ENCODE measurements at regions not wholly inside any gene's neighbourhood (a gene's known extent, or its start where the extent isn't known, plus 50 kb on each side); places are given as distances from the start of the nearest gene placed in this dataset.
"Not testable (repeated sequence)": the region's sequence is repeated elsewhere in the genome, so short reads cannot be mapped to it uniquely, and the experiment has no call there.

- DNase-seq (ENCODE audit: low read depth in 1 of 2, low spot score in 1 of 2), result no peak
These were observed 414.7 kb upstream of the GHITM start for GRCh38 chr10:83724471-83725241.

DNA sequence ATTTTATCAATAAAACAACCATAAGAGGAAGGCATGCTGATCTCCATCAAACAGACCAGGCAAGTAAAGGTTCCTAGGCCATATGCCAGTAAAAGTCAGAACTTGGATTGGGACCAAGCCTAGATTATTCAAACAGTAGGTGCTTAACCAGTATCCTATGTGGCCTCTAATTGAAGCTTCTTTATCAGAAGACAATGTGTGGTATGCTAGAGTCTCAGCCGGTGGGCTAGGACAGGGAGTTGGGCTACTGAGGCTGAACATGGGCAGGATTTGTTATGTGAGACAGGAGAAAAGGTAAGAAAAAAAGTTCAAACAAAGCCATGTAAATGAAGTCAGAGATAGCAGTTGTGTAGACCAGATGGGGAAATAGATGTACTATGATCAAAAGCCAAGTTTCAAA lies 413.7 kb upstream of the GHITM start:
- no peak for DNase-seq (ENCODE audit: low read depth in 1 of 2, low spot score in 1 of 2)

DNA sequence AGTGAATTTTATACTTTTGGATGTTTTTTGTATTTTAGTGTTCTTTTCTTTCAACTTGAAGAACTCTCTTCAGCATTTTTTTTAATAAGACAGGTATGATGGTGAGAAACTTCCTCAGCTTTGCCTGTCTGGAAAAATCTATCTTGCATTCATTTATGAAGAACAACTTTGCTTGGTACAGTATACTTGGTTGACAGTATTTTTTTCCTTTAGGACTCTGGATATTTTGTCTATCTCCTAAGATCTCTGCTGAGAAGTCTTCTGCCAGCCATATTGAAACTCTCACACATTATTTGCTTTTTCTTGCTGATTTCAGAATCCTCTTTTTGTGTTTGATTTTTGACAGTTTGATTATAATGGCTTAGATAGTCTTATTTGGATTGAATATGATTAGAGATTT lies 405.0 kb upstream of the GHITM start:
- no peak for DNase-seq (ENCODE audit: low read depth in 1 of 2, low spot score in 1 of 2)

DNA sequence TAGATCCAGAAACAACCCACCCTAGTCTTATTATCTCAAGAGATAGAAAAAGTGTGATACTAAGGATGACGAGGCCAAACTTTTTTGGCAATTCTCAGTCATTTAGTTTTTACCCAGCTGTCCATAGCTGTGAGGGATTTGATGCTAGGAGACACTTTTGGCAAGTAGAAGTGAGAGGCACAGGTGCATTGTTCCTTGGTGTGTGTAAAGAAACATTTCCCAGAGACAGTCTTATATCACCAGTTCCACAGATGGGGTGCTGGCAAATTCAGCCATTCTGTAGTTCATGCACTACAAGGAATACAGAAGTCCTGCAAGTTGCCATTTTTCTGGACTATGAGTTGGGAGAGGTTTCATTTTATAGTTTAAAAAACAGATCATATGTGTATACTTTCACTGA lies 403.3 kb upstream of the GHITM start:
- no peak for DNase-seq (ENCODE audit: low read depth in 1 of 2, low spot score in 1 of 2)

DNA sequence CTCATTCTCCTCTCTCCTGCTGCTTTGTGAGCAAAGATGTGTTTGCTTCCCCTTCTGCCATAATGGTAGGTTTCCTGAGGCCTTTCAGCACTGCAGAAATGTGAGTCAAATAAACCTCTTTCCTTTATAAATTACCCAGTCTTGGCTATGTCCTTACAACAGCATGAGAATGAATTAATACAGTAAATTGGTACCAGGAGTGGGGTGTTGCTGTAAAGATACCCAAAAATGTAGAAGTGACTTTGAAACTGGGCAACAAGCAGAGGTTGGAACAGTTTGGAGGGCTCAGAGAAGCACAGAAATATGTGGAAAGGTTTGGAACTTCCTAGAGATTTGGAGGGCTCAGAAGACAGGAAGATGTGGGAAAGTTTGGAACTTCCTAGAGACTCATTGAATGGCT lies 388.7 kb upstream of the GHITM start:
- no peak for DNase-seq (ENCODE audit: low read depth in 1 of 2, low spot score in 1 of 2)

GRCh38 chr10:83753490-83753889 lies 385.8 kb upstream of the GHITM start:
- no peak for DNase-seq (ENCODE audit: low read depth in 1 of 2, low spot score in 1 of 2)

DNA sequence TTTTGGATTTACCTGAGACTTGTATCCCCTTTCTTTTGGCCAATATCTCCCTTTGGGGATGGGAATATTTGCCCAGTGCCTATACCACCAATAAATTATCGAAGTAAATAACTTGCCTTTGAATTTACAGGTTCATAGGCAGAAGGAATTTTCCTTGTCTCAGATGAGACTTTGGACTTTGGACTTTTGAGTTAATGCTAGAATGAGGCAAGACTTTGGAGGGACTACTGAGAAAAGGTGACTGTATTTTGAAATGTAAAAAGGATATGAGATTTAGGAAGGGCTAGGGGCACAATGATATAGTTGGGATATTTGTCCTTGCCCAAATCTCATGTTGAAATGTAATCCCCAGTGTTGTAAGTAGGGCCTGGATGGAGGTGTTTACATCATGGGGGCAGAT lies 384.5 kb upstream of the GHITM start:
- no peak for DNase-seq (ENCODE audit: low read depth in 1 of 2, low spot score in 1 of 2)

- no peak for DNase-seq (ENCODE audit: low read depth in 1 of 2, low spot score in 1 of 2)
These were observed 379.2 kb upstream of the GHITM start for GRCh38 chr10:83760142-83760541.

DNA sequence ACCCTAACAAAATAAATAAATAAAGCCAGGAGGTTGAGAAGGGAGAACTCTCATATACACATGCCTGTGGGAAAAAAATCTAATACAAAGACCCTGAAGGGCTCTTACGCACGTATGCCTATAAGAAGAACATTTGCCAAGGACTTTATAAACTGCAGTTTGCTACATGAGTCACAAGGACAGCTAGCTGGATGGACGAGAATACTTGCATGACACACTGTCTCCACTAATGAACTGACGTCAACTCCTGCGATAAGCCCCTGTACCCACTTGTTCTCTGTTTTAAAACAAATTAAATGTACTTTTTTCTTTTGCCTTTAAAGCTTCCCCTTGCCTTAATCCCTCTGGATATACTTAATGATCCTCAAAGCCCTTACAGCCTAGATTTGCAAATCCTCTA lies 374.6 kb upstream of the GHITM start:
- no peak for DNase-seq (ENCODE audit: low read depth in 1 of 2, low spot score in 1 of 2)

DNA sequence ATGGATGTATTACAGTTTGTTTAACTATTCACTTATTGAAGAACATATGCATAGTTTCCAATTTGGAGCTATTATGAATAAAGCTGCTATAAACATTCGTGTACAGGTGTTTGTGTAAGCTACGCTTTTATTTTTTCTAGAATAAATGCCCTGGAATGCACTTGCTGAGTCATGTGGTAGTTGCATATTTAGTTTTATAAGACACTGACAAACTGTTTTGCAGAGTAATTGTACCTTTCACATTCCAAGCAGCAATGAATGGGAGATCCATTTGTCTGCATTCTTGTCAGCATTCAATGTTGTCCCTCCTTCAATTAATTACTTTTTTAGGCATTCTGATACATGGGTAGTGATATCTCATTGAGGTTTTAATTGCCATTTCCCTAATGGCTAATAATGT lies 373.6 kb upstream of the GHITM start:
- DNase-seq (ENCODE audit: low read depth in 1 of 2, low spot score in 1 of 2), result no peak

DNA sequence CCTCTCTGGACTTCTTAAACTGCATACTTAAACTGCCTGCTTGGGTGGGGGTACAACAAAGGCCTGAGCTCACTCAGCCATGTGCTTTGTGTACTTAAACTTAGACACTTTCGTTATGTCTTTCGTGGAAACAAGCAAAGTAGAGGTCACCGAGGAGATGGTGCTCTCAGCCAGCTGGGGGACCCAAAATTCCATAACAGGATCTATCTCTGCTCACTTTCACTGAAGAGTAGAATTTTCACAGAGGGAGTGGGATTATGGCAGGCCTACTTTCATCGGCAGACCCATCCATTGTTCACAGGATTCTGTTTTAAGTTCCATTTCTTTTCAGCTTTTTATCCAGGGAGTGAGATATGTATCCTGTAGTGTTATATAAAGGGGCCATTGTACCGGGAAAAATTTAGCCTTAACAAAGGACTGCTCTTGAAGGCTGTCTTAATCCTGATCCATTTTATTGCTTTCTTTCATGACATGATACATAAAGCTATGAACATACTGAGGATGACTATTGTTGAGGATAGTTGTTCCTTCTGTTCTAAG lies 370.0 kb upstream of the GHITM start:
- no peak for DNase-seq (ENCODE audit: low read depth in 1 of 2, low spot score in 1 of 2)

DNA sequence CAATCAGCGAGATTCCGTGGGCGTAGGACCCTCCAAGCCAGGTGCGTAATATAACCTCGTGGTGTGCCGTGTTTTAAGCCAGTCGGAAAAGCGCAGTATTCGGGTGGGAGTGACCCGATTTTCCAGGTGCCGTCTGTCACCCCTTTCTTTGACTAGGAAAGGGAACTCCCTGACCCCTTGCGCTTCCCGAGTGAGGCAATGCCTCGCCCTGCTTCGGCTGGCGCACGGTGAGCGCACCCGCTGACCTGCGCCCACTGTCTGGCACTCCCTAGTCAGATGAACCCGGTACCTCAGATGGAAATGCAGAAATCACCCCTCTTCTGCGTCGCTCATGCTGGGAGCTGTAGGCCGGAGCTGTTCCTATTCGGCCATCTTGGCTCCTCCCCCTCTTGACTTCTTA lies 352.6 kb upstream of the GHITM start:
- DNase-seq (ENCODE audit: low read depth in 1 of 2, low spot score in 1 of 2), result not testable (repeated sequence)

- DNase-seq (ENCODE audit: low read depth in 1 of 2, low spot score in 1 of 2), result no peak
These were observed 337.3 kb upstream of the GHITM start for GRCh38 chr10:83801983-83802382.

GRCh38 chr10:83806717-83807116 lies 332.6 kb upstream of the GHITM start:
- DNase-seq (ENCODE audit: low read depth in 1 of 2, low spot score in 1 of 2), result no peak

DNA sequence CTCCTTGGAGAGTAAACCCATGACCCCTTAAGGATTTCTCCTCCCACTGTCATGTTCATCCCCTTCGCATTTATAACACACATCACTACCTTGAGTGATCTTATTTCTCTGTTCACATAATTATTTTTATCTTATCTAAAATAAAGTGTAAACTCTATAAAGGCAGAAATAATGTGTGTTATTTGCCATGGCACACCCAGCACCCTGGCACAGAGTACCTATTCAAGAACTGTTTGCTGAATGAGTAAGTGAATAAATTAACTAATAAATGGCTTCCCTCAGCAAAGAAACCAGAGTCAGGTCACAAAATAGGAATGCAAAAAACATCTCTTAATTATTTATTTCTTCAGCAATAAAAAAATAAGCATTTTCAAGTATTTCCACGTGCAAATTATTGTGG lies 330.3 kb upstream of the GHITM start:
- DNase-seq (ENCODE audit: low read depth in 1 of 2, low spot score in 1 of 2), result no peak

DNA sequence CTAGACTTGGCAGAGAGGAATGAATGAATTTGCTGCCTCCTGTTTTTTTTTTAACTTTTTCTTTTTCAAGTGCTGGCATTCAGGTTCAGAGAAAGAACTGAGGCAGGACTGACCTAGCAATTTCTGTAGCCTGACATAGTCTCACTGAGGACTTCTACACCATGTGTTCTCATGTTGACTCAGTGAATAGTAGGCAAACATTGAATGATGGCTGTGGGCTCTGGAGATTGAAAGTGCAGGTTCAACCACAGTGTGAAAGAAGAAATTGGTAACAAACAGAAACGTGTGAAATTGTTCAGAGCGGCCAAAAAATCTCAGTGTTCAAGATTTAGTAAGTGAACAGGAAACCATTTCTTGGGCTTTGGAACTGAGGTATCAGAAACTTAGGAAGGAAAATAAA lies 322.4 kb upstream of the GHITM start:
- DNase-seq (ENCODE audit: low read depth in 1 of 2, low spot score in 1 of 2), result no peak

- no peak for DNase-seq (ENCODE audit: low read depth in 1 of 2, low spot score in 1 of 2)
These were observed 321.5 kb upstream of the GHITM start for GRCh38 chr10:83817797-83818196.

DNA sequence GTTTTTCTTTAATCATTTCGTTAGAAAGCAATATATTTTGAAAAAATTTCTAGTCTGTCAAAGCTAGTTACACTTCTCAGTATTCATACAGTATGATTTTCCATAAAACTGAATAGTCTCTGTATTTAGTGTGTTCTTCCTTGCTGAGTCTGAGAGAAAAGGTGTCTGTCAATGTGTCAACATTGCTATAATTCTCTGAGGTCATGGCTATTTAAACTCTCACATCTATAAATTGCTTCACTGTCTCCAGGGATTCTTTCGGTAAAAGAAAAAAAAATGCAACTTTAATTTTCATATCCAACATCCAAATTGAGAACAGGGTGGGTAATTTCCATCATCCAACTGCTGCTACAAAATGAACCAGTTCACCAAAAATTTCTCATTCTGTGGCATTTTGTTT lies 319.7 kb upstream of the GHITM start:
- no peak for DNase-seq (ENCODE audit: low read depth in 1 of 2, low spot score in 1 of 2)

DNA sequence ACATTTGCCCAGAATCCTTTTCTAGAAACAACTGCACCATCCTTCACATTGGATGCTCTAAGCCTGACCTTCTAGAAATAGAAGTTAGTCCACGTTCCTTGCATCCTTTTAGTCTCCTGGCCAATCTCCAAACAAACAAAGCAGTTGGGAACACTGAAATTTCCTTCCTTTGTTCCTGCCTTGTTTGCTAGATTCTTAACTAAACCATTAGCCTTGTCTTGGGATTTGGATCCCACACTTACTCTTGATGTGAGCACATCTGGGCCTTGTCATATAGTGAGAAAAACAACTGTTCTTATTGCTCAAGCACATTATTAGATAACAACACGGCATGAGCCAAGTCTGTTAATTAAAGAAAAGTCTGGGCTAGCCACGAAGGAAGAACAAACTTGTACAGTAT lies 319.3 kb upstream of the GHITM start:
- DNase-seq (ENCODE audit: low read depth in 1 of 2, low spot score in 1 of 2), result no peak

- no peak for DNase-seq (ENCODE audit: low read depth in 1 of 2, low spot score in 1 of 2)
These were observed 315.2 kb upstream of the GHITM start for GRCh38 chr10:83824099-83824498.

GRCh38 chr10:83834096-83834495 lies 305.2 kb upstream of the GHITM start:
- DNase-seq (ENCODE audit: low read depth in 1 of 2, low spot score in 1 of 2), result no peak

DNA sequence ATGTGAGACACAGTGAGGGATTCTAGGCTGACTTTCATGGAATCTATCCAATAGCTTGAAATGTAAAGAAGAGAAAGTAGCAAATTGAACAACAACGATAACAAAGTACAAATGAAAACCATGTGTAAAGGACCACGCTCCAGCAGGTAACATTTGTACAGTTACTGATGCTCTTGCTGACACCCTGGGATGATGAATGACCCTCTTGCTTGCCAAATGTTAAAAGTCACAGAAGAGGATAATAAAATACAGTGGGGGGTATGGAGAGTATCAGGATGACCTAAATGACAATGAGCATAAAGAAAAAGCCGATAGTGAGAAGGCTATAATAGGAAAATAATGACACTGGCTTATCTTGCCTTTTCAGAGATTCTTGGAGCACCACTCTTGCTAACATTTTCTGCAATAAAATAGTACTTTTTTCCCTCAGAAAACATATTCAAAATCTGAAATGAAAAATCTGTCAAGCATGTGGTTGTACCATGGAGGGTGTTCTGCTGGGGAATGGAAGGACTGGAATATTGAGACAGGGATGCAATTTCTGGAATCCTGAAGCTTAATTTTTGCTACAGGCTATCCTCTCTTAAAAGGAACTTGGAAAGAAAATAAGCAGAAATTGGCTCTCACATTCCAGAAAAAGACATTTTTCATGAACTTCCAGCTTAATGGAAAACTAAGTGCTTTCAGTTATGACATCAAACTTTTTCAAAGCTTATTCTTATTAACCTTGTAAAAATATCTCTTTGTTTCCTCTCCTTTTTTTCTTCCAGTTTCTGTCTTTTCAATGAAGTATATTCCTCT lies 303.2 kb upstream of the GHITM start:
- no peak for DNase-seq (ENCODE audit: low read depth in 1 of 2, low spot score in 1 of 2)
